GM13976 (cell line): ENCODE measurements at regions not wholly inside any gene's neighbourhood (a gene's known extent, or its start where the extent isn't known, plus 50 kb on each side); places are given as distances from the start of the nearest gene placed in this dataset.
A peak's percentile ranks its signal among the peaks of the same experiment; 100 is the strongest.

ENCODE experiments used
- DNase-seq: peaks from one replicate; pipeline ENCODE4 v3.0.0; 2012; ENCODE audit warnings: low spot score
- CTCF ChIP-seq: IDR thresholded peaks from 2 replicates; pipeline ENCODE4 v1.5.1; 2012; ENCODE audit warnings: borderline replicate concordance, mild to moderate bottlenecking; ENCODE audit not compliant: insufficient read depth; ENCODE audit errors: extremely low read depth, missing control alignments, control extremely low read depth
- in situ Hi-C: fragments of 300-500 bp; cut with MboI; formaldehyde crosslinking; loops from one replicate; pipeline ENCODE4 v1.12.0; 2022; ENCODE audit warnings: low sequenced_read_pairs, mixed read lengths, inconsistent platforms; ENCODE audit not compliant: unreplicated experiment

- TF ChIP-seq CTCF = no peak
- no peak for DNase-seq
- in situ Hi-C loops = no loop called here
Measured at GRCh38 chr13:53141336-53141735, 112.7 kb downstream of the OLFM4 start.

DNA sequence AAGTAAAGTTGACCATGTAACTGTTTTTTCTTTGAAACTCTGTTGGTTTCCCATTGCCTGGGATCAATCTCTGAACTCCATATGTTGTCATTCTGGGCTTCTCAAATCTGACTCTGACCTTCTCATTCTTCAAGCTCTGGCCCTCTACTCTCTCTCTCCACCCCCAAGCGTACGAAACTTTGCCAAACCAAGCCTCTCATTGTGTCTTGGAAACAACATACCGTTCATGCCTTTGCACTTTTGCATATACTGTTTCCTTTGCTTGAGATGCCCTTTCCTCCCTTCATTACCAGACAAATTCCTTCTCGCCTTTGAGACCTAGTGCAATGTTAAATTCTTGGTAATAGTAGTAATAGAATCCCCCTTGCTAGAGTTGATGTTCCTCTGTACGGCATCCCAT, 113.7 kb downstream of the OLFM4 start:
- no peak for DNase-seq
- TF ChIP-seq CTCF = no peak
- in situ Hi-C loops = no loop called here

- no peak for TF ChIP-seq CTCF
Measured at GRCh38 chr13:53143757-53144339, 115.2 kb downstream of the OLFM4 start.

GRCh38 chr13:53144826-53145225, 116.2 kb downstream of the OLFM4 start:
- DNase-seq = no peak
- no peak for TF ChIP-seq CTCF
- in situ Hi-C loops = no loop called here

More at GRCh38 chr13:53143757-53144339, 115.2 kb downstream of the OLFM4 start:
- DNase-seq = no peak
- in situ Hi-C loops = no loop called here

GRCh38 chr13:53150568-53150967, 122.0 kb downstream of the OLFM4 start:
- no peak for TF ChIP-seq CTCF
- in situ Hi-C loops = no loop called here
- no peak for DNase-seq

GRCh38 chr13:53151336-53152056, 122.9 kb downstream of the OLFM4 start:
- TF ChIP-seq CTCF = peak; percentile 74
- peak; percentile 33 for DNase-seq
- in situ Hi-C loops = no loop called here
